Urinary bladder (tissue), 3 donors: ENCODE measurements at regions not wholly inside any gene's neighbourhood (a gene's known extent, or its start where the extent isn't known, plus 50 kb on each side); places are given as distances from the start of the nearest gene placed in this dataset.

Experiments
- DNase-seq: peaks from one replicate; pipeline ENCODE4 v3.0.0-alpha.2; 2015; ENCODE audit errors: extremely low spot score
- H3K27ac ChIP-seq: one replicate; pipeline ENCODE4 v1.5.1; 2013; ENCODE audit warnings: low read depth, mild to moderate bottlenecking, moderate library complexity
- H3K36me3 ChIP-seq: one replicate; pipeline ENCODE4 v1.6.1; 2013; ENCODE audit warnings: mild to moderate bottlenecking, moderate library complexity; ENCODE audit not compliant: insufficient read depth
- H3K4me1 ChIP-seq: one replicate; pipeline ENCODE4 v1.6.1; 2013; ENCODE audit warnings: mild to moderate bottlenecking, moderate library complexity; ENCODE audit not compliant: insufficient read depth
- H3K4me3 ChIP-seq: one replicate; pipeline ENCODE4 v1.5.1; 2013; ENCODE audit warnings: low read depth, low read length
- WGBS: extraction: QIAGEN DNeasy Blood & Tissue Kit; methylation state at CpG from one replicate; pipeline ENCODE4 v1.1.7; 2013; 5-methylcytosine and 5-hydroxymethylcytosine counted together
- donor health status: healthy with polysubstance abuse.
- donor health status: healthy.

- H3K4me3 ChIP-seq, result no peak overlapping the region
- H3K4me1 ChIP-seq, result no peaks in the 10 kb centered on the region
- 64% methylated on average over 3 of the region's 3 CpGs for WGBS
- no peak overlapping the region for H3K27ac ChIP-seq
- no peak for DNase-seq
- H3K36me3 ChIP-seq, result no peaks in the 10 kb centered on the region
These were observed 71.1 kb upstream of the MAPRE2 start for GRCh38 chr18:34970106-34970505.

GRCh38 chr18:34971313-34971712 lies 69.9 kb upstream of the MAPRE2 start:
- Histone ChIP-seq H3K4me1 (no peaks in the 10 kb centered on the region), H3K4me3 (no peak overlapping the region), H3K27ac (no peak overlapping the region), H3K36me3 (no peaks in the 10 kb centered on the region)
- WGBS, result 43% methylated on average over 1 of the region's 1 CpG
- DNase-seq, result no peak

GRCh38 chr18:34972765-34973414 lies 68.3 kb upstream of the MAPRE2 start:
- no peaks in the 10 kb centered on the region for H3K36me3 ChIP-seq
- H3K4me3 ChIP-seq, result no peak overlapping the region
- 67% methylated on average over 2 of the region's 2 CpGs for WGBS
- no peak for DNase-seq
- H3K27ac ChIP-seq, result no peak overlapping the region
- H3K4me1 ChIP-seq, result no peaks in the 10 kb centered on the region

DNA sequence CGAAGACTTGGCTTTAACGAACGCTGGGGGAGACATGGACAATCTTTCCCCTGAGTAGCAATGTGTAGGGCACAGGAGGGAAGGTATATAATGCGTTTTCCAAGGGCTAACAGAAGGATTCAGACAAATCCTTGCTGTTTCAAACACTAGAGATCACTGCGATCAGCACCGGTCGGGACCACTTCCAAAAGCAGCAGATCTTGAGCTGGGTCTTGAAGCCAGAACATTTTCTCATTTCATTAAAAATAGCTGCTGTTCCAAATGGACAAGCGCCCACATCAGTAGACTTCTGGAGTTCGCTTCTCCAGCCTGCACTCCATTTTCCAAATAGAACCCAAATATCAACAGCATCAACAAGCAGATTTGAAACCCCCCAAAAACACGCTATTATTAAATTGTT lies 65.1 kb upstream of the MAPRE2 start:
- Histone ChIP-seq H3K36me3 (no peaks in the 10 kb centered on the region), H3K4me1 (no peaks in the 10 kb centered on the region), H3K27ac (no peak overlapping the region), H3K4me3 (peak overlapping the region; percentile 70)
- DNase-seq, result no peak
- 31% methylated on average over 10 of the region's 10 CpGs for WGBS

DNA sequence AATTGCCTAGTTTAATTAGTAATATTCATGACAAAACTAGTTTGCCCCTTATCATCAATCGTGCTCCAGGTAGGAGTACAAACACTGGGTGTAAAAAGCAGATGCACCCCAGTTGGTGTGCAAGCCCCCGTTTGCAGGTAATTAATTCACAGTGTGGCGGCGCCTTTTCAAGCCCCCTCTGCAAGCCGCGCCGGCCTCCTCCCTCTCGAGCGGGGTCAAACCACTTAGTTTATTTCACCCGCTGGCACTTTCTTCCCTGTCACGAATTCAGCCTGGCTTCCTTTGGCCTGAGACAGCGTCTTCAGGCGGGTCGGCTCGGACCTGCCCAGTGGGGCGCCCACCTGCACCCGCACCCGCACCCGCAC lies 64.7 kb upstream of the MAPRE2 start:
- Histone ChIP-seq H3K4me3 (peak overlapping the region; percentile 70), H3K4me1 (no peaks in the 10 kb centered on the region), H3K27ac (no peak overlapping the region), H3K36me3 (no peaks in the 10 kb centered on the region)
- no peak for DNase-seq
- 1% methylated on average over 19 of the region's 19 CpGs for WGBS

GRCh38 chr18:34976899-34977837 lies 64.0 kb upstream of the MAPRE2 start:
- no peak overlapping the region for H3K27ac ChIP-seq
- no peak for DNase-seq
- WGBS, result under 1% methylated on average over 82 of the region's 82 CpGs

DNA sequence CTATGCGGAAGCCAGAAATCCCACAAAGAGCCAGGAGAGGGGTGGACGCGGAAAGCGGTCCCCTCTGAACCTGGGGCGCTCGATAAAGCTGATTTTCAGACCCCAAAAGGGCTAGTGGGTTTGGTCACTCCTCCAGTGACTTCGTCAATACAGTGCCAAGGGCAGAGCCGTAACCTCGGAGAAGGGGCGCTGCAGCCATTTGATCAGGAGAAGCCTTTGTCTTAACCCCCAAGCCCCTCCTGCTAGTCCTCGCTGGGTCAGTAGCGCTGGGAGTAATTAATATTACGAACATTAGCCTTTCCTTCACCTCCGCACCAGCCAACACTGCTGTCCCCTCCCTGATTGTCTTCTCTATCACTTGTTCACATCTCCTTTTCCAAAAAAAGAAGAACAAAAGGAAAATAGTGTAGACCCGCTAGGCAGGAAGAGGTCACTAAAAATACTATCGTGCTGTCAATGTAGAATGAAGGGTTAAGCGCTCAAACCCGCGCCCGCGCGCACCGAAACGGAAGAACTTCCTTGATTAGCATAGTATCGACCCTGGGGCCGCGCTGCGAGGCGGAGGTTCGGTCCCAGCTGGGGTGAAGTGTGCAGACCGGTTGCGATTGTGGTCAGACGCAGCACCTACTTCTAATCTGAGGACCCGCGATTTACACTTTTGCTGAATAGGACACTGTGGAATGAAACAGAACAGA lies 63.2 kb upstream of the MAPRE2 start:
- Histone ChIP-seq H3K4me3 (peak overlapping the region; percentile 70), H3K36me3 (no peaks in the 10 kb centered on the region), H3K27ac (no peak overlapping the region), H3K4me1 (no peaks in the 10 kb centered on the region)
- under 1% methylated on average over 35 of the region's 35 CpGs for WGBS
- DNase-seq, result no peak

More at GRCh38 chr18:34976899-34977837, 64.0 kb upstream of the MAPRE2 start:
- peak overlapping the region; percentile 70 for H3K4me3 ChIP-seq
- no peaks in the 10 kb centered on the region for H3K4me1 ChIP-seq
- H3K36me3 ChIP-seq, result no peaks in the 10 kb centered on the region

GRCh38 chr18:34978533-34978893 lies 62.7 kb upstream of the MAPRE2 start:
- no peak for DNase-seq
- Histone ChIP-seq H3K4me3 (peak overlapping the region; percentile 70), H3K4me1 (no peaks in the 10 kb centered on the region), H3K36me3 (no peaks in the 10 kb centered on the region), H3K27ac (no peak overlapping the region)
- under 1% methylated on average over 5 of the region's 5 CpGs for WGBS

DNA sequence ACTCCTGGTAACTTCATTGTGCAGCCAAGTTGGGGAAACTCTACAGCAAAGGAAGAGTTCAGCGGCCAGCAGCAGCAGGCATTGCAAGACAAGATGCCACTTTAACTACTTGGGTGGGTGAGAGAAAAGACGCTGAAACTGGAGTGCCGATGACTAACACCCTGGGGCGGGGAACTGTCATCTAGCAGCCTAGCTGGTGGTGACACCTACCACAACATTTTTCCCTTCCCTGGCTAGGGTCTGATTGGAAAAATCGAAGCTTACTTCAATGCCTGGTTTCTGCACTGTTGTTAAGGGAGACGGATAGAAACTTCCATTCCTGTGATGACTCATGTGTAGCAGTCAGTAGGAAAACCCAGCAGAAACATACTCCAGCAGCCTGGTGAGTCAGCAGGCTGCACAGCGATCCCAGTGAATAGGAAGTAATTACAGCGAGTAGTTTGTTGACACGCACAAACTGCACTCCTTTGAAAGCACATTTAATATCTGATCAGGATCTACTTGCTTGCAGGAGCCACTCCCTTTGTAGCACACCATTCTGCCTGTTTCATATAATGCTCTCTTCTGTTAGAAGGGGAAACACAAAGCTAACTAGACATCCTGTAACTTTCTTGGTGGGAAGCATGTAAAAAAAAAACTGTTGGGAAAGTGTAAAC lies 62.1 kb upstream of the MAPRE2 start:
- peak overlapping the region; percentile 46 for H3K27ac ChIP-seq
- DNase-seq, result peak; percentile 81
- peak overlapping the region; percentile 70 for H3K4me3 ChIP-seq
- H3K4me1 ChIP-seq, result no peaks in the 10 kb centered on the region
- H3K36me3 ChIP-seq, result no peaks in the 10 kb centered on the region
- WGBS, result under 1% methylated on average over 9 of the region's 9 CpGs

DNA sequence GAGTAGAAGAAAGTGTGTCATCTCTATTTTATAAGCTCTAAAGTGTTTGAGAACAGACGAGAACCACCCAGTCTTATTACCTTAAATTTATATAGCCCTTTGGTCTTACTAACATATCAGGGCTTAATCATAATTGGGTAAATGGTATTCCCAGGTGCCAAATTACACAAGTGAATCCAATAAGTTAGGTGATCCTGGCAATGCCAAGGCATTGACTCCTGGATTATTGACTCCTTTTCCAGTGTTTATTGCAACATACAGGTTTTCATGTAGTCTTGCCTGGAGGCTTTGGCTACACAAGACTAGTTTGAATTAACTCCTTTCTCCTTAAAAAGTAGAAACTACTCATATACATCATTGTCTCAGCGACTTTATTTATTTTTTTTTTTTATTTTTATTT lies 59.7 kb upstream of the MAPRE2 start:
- 81% methylated on average over 2 of the region's 2 CpGs for WGBS
- H3K27ac ChIP-seq, result no peak overlapping the region
- no peaks in the 10 kb centered on the region for H3K36me3 ChIP-seq
- no peaks in the 10 kb centered on the region for H3K4me1 ChIP-seq
- no peak for DNase-seq
- no peak overlapping the region for H3K4me3 ChIP-seq

- Histone ChIP-seq H3K27ac (no peak overlapping the region), H3K36me3 (no peaks in the 10 kb centered on the region), H3K4me3 (no peak overlapping the region), H3K4me1 (no peaks in the 10 kb centered on the region)
- 93% methylated on average over 2 of the region's 2 CpGs for WGBS
- DNase-seq, result no peak
These were observed 55.2 kb upstream of the MAPRE2 start for GRCh38 chr18:34985963-34986362.

- Histone ChIP-seq H3K4me1 (no peaks in the 10 kb centered on the region), H3K36me3 (no peaks in the 10 kb centered on the region), H3K4me3 (no peak overlapping the region), H3K27ac (no peak overlapping the region)
- WGBS, result 47% methylated on average over 4 of the region's 4 CpGs
- no peak for DNase-seq
These were observed 50.6 kb upstream of the MAPRE2 start for GRCh38 chr18:34990597-34990996.

GRCh38 chr18:34991152-34991551 lies 50.1 kb upstream of the MAPRE2 start:
- H3K4me1 ChIP-seq, result no peaks in the 10 kb centered on the region
- no peak overlapping the region for H3K27ac ChIP-seq
- H3K36me3 ChIP-seq, result no peaks in the 10 kb centered on the region
- H3K4me3 ChIP-seq, result no peak overlapping the region
- DNase-seq, result no peak
- WGBS, result 91% methylated on average over 7 of the region's 7 CpGs
